ENCODE measurements at regions not wholly inside any gene's neighbourhood (a gene's known extent, or its start where the extent isn't known, plus 50 kb on each side); places are given as distances from the start of the nearest gene placed in this dataset.
A peak's percentile ranks its signal among the peaks of the same experiment; 100 is the strongest.

DNA sequence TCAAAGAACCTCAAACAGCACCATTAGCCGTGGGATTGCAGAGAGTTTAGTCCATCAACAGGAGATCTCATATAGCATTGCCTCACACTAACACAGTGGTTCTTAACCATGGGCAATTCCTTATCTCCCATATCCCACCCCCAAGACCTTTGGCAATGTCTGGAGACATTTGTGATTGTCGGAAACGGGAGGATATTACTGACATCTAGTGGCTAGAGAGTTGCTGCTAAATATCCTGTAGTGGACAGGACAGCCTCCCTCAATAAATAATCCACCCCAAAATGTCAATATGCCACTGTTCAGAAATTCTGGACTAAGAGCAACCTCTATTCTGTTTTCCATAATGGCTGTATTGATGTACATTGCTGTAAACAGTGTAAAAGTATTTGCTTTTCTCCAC, 210.1 kb upstream of the CCN2 start (continued):
- TF ChIP-seq SPEN (CRISPR knock-in tag; IDR thresholded peaks at IDR 0.05; ENCODE audit: low read depth) (no peak), BORCS8-MEF2B (CRISPR knock-in tag; IDR thresholded peaks at IDR 0.05) (0 out of 2 replicates have a peak, but pooled peaks have one; percentile 29), SOX6 (IDR thresholded peaks at IDR 0.05) (no peak), SOX6 (CRISPR knock-in tag; IDR thresholded peaks at IDR 0.05) (peak; percentile 47; the same call in 1 of the 2 replicates), ZNF33A (CRISPR knock-in tag; IDR thresholded peaks at IDR 0.05; ENCODE audit: borderline replicate concordance) (no peak), CBFB (CRISPR knock-in tag; IDR thresholded peaks at IDR 0.05) (no peak), CEBPG (CRISPR knock-in tag; IDR thresholded peaks at IDR 0.05) (peak; percentile 17; the same call in 1 of the 2 replicates), DBP (CRISPR knock-in tag; IDR thresholded peaks at IDR 0.05; ENCODE audit: not compliant biosample characterization) (no peak), PRDM15 (CRISPR knock-in tag; IDR thresholded peaks at IDR 0.05) (no peak), SMC3 (IDR thresholded peaks at IDR 0.05; ENCODE audit: low read length) (peak; percentile 92), STAG1 (CRISPR knock-in tag; IDR thresholded peaks at IDR 0.05) (peak; percentile 98), MIXL1 (CRISPR knock-in tag; IDR thresholded peaks at IDR 0.05) (peak; percentile 56; the same call in 1 of the 2 replicates)
- TF ChIP-seq, protein P1, sequence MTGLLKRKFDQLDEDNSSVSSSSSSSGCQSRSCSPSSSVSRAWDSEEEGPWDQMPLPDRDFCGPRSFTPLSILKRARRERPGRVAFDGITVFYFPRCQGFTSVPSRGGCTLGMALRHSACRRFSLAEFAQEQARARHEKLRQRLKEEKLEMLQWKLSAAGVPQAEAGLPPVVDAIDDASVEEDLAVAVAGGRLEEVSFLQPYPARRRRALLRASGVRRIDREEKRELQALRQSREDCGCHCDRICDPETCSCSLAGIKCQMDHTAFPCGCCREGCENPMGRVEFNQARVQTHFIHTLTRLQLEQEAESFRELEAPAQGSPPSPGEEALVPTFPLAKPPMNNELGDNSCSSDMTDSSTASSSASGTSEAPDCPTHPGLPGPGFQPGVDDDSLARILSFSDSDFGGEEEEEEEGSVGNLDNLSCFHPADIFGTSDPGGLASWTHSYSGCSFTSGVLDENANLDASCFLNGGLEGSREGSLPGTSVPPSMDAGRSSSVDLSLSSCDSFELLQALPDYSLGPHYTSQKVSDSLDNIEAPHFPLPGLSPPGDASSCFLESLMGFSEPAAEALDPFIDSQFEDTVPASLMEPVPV (CRISPR knock-in tag; IDR thresholded peaks at IDR 0.05), result no peak
- TF ChIP-seq, protein P2, sequence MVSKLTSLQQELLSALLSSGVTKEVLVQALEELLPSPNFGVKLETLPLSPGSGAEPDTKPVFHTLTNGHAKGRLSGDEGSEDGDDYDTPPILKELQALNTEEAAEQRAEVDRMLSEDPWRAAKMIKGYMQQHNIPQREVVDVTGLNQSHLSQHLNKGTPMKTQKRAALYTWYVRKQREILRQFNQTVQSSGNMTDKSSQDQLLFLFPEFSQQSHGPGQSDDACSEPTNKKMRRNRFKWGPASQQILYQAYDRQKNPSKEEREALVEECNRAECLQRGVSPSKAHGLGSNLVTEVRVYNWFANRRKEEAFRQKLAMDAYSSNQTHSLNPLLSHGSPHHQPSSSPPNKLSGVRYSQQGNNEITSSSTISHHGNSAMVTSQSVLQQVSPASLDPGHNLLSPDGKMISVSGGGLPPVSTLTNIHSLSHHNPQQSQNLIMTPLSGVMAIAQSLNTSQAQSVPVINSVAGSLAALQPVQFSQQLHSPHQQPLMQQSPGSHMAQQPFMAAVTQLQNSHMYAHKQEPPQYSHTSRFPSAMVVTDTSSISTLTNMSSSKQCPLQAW (CRISPR knock-in tag; IDR thresholded peaks at IDR 0.05), result no peak
- TF ChIP-seq, protein P3, sequence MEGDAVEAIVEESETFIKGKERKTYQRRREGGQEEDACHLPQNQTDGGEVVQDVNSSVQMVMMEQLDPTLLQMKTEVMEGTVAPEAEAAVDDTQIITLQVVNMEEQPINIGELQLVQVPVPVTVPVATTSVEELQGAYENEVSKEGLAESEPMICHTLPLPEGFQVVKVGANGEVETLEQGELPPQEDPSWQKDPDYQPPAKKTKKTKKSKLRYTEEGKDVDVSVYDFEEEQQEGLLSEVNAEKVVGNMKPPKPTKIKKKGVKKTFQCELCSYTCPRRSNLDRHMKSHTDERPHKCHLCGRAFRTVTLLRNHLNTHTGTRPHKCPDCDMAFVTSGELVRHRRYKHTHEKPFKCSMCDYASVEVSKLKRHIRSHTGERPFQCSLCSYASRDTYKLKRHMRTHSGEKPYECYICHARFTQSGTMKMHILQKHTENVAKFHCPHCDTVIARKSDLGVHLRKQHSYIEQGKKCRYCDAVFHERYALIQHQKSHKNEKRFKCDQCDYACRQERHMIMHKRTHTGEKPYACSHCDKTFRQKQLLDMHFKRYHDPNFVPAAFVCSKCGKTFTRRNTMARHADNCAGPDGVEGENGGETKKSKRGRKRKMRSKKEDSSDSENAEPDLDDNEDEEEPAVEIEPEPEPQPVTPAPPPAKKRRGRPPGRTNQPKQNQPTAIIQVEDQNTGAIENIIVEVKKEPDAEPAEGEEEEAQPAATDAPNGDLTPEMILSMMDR (CRISPR knock-in tag; IDR thresholded peaks at IDR 0.05), result peak; percentile 90
- TF ChIP-seq, protein P4, sequence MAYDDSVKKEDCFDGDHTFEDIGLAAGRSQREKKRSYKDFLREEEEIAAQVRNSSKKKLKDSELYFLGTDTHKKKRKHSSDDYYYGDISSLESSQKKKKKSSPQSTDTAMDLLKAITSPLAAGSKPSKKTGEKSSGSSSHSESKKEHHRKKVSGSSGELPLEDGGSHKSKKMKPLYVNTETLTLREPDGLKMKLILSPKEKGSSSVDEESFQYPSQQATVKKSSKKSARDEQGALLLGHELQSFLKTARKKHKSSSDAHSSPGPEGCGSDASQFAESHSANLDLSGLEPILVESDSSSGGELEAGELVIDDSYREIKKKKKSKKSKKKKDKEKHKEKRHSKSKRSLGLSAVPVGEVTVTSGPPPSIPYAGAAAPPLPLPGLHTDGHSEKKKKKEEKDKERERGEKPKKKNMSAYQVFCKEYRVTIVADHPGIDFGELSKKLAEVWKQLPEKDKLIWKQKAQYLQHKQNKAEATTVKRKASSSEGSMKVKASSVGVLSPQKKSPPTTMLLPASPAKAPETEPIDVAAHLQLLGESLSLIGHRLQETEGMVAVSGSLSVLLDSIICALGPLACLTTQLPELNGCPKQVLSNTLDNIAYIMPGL (CRISPR knock-in tag; IDR thresholded peaks at IDR 0.05; ENCODE audit: borderline replicate concordance in 1 of 2, low read depth in 1 of 2), result peak in 1 of 2 experiments; percentile 50; a peak in 1 of 4 replicates

Data from HepG2 (cell line).